K562 (cell line): ENCODE measurements at regions not wholly inside any gene's neighbourhood (a gene's known extent, or its start where the extent isn't known, plus 50 kb on each side); places are given as distances from the start of the nearest gene placed in this dataset.

Source experiments
- CREM ChIP-seq: IDR thresholded peaks from 2 replicates; pipeline ENCODE4 v1.6.1; 2014; ENCODE audit warnings: antibody characterized with exemption, low read depth
- RFX5 ChIP-seq: IDR thresholded peaks from 2 replicates; pipeline ENCODE4 v1.6.1; 2011; ENCODE audit warnings: low read depth, mild to moderate bottlenecking, improper control_type of control experiment, low read length
- SETDB1 ChIP-seq: IDR thresholded peaks from one replicate; pipeline ENCODE4 v1.6.1; 2012; ENCODE audit warnings: low read length, control low read depth, inconsistent platforms
- ZBED1 ChIP-seq: IDR thresholded peaks from 2 replicates; pipeline ENCODE4 v1.6.1; 2014
- TF ChIP-seq, protein P1 (sequence below), 3 experiments: IDR thresholded peaks in 2 of 3; conservative IDR thresholded peaks in 1 of 3; 2 replicates each; pipeline ENCODE4 v1.5.1; 2011 to 2012; ENCODE audit warnings: low read length in 3 of 3, mild to moderate bottlenecking in 3 of 3, control low read depth in 2 of 3, improper control_type of control experiment in 1 of 3, inconsistent platforms in 1 of 3, low read depth in 1 of 3, mixed read lengths in 1 of 3, moderate library complexity in 1 of 3; ENCODE audit not compliant: insufficient read depth in 2 of 3

DNA sequence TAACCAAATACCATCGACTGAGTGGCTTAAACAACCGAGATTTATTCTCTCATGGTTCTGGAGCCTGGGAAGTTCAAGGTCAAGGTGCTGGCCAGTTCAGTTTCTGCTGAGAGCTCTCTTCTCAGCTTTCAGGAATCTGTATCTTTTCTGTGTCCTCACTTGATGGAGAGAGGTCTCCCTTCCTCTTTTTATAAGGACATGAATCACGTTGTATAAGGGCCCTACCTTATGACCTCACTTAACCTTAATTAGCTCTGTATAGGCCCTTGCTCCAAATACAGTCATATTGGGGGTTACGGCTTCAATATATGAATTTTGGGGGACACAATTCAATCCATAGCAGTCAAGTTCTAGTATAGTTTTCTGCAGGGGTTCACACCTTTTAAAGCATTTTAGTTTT is 135.2 kb upstream of the ADO start:
- TF ChIP-seq RFX5 (no peak), SETDB1 (no peak), ZBED1 (no peak), CREM (no peak)
- TF ChIP-seq, protein P1, sequence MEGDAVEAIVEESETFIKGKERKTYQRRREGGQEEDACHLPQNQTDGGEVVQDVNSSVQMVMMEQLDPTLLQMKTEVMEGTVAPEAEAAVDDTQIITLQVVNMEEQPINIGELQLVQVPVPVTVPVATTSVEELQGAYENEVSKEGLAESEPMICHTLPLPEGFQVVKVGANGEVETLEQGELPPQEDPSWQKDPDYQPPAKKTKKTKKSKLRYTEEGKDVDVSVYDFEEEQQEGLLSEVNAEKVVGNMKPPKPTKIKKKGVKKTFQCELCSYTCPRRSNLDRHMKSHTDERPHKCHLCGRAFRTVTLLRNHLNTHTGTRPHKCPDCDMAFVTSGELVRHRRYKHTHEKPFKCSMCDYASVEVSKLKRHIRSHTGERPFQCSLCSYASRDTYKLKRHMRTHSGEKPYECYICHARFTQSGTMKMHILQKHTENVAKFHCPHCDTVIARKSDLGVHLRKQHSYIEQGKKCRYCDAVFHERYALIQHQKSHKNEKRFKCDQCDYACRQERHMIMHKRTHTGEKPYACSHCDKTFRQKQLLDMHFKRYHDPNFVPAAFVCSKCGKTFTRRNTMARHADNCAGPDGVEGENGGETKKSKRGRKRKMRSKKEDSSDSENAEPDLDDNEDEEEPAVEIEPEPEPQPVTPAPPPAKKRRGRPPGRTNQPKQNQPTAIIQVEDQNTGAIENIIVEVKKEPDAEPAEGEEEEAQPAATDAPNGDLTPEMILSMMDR (IDR thresholded peaks at IDR 0.05 in 2 of 3, conservative IDR thresholded peaks at IDR 0.05 in 1 of 3; ENCODE audit: insufficient read depth in 2 of 3, low read depth in 1 of 3, low read length in 3 of 3), result no peak
